ENCODE measurements at regions not wholly inside any gene's neighbourhood (a gene's known extent, or its start where the extent isn't known, plus 50 kb on each side); places are given as distances from the start of the nearest gene placed in this dataset.

DNA sequence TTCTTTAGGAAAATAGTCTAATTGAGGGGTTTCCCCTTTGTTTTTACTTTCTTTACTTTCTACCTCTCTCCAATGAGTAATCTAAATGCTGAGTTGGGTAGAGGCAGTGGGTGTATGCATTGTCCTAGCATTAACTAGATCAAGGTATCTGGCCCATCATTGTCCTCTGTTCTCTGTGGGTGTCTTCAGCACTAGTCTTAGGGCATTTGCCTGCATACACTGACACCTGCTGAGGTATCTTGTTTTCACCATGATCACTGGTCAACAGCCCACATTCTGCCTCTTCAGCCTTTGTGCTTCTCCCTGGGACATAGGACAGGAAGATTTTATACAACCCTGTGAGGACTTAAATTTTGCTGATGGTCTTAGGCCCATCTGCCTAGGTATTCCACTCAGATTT lies 371.1 kb downstream of the RAB38 start:
- TF ChIP-seq, protein P1, sequence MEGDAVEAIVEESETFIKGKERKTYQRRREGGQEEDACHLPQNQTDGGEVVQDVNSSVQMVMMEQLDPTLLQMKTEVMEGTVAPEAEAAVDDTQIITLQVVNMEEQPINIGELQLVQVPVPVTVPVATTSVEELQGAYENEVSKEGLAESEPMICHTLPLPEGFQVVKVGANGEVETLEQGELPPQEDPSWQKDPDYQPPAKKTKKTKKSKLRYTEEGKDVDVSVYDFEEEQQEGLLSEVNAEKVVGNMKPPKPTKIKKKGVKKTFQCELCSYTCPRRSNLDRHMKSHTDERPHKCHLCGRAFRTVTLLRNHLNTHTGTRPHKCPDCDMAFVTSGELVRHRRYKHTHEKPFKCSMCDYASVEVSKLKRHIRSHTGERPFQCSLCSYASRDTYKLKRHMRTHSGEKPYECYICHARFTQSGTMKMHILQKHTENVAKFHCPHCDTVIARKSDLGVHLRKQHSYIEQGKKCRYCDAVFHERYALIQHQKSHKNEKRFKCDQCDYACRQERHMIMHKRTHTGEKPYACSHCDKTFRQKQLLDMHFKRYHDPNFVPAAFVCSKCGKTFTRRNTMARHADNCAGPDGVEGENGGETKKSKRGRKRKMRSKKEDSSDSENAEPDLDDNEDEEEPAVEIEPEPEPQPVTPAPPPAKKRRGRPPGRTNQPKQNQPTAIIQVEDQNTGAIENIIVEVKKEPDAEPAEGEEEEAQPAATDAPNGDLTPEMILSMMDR (IDR thresholded peaks at IDR 0.05), result no peak
- no peak for TF ChIP-seq POLR2A (IDR thresholded peaks at IDR 0.05)

All from lower leg skin (tissue), 3 donors.